ENCODE measurements at regions not wholly inside any gene's neighbourhood (a gene's known extent, or its start where the extent isn't known, plus 50 kb on each side); places are given as distances from the start of the nearest gene placed in this dataset.

- TF ChIP-seq, protein P1, sequence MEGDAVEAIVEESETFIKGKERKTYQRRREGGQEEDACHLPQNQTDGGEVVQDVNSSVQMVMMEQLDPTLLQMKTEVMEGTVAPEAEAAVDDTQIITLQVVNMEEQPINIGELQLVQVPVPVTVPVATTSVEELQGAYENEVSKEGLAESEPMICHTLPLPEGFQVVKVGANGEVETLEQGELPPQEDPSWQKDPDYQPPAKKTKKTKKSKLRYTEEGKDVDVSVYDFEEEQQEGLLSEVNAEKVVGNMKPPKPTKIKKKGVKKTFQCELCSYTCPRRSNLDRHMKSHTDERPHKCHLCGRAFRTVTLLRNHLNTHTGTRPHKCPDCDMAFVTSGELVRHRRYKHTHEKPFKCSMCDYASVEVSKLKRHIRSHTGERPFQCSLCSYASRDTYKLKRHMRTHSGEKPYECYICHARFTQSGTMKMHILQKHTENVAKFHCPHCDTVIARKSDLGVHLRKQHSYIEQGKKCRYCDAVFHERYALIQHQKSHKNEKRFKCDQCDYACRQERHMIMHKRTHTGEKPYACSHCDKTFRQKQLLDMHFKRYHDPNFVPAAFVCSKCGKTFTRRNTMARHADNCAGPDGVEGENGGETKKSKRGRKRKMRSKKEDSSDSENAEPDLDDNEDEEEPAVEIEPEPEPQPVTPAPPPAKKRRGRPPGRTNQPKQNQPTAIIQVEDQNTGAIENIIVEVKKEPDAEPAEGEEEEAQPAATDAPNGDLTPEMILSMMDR (IDR thresholded peaks at IDR 0.05), result no peak
- TF ChIP-seq EZH2 (IDR thresholded peaks at IDR 0.05; ENCODE audit: borderline replicate concordance, insufficient read depth, low read depth, low read length, poor library complexity, severe bottlenecking), result no peak
These were observed 1287.1 kb downstream of the TMEM121 start for GRCh38 chr14:106813477-106813823.
